Activated naive CD4-positive, alpha-beta T cell treated with anti-CD3 and anti-CD28 coated beads, Interleukin-2, amount 10 ng/mL, durations not matched to agents 7 days and 5 days (primary cell): ENCODE measurements at regions not wholly inside any gene's neighbourhood (a gene's known extent, or its start where the extent isn't known, plus 50 kb on each side); places are given as distances from the start of the nearest gene placed in this dataset.

Source experiments
- CTCF ChIA-PET: fragments of 350-600 bp; sonication (Branson Sonifier 250); formaldehyde crosslinking; loops from one replicate; lab custom pipeline; 2021; ENCODE audit warnings: antibody characterized with exemption; lab: Charles Lee
- DNase-seq: peaks from one replicate; pipeline ENCODE4 v3.0.0-alpha.2; 2020
- H3K27ac Mint-ChIP-seq: one replicate; pipeline ENCODE4 v1.8.0; 2021; ENCODE audit warnings: mild to moderate bottlenecking, moderate library complexity, mixed read lengths
- H3K27me3 Mint-ChIP-seq: one replicate; pipeline ENCODE4 v1.8.0; 2021; ENCODE audit warnings: mild to moderate bottlenecking, mixed read lengths
- H3K36me3 Mint-ChIP-seq: one replicate; pipeline ENCODE4 v1.8.0; 2021; ENCODE audit warnings: mixed read lengths
- H3K4me1 Mint-ChIP-seq: one replicate; pipeline ENCODE4 v1.8.0; 2021; ENCODE audit warnings: mixed read lengths
- H3K4me3 Mint-ChIP-seq: one replicate; pipeline ENCODE4 v1.8.0; 2021; ENCODE audit warnings: mild to moderate bottlenecking, moderate library complexity, mixed read lengths
- H3K9me3 Mint-ChIP-seq: one replicate; pipeline ENCODE4 v1.8.0; 2021; ENCODE audit warnings: mixed read lengths

- CTCF ChIA-PET: no interaction called here
- no peak overlapping the region for H3K27ac Mint-ChIP-seq
- no peaks in the 10 kb centered on the region for H3K36me3 Mint-ChIP-seq
- H3K4me1 Mint-ChIP-seq: no peaks in the 10 kb centered on the region
- no peaks in the 10 kb centered on the region for H3K9me3 Mint-ChIP-seq
- no peak overlapping the region for H3K4me3 Mint-ChIP-seq
- no peak for DNase-seq
- no peaks in the 10 kb centered on the region for H3K27me3 Mint-ChIP-seq
These were observed 231.2 kb upstream of the DCN start for GRCh38 chr12:91413581-91414546.

- H3K4me1 Mint-ChIP-seq: no peaks in the 10 kb centered on the region
- no peaks in the 10 kb centered on the region for H3K36me3 Mint-ChIP-seq
- no peak overlapping the region for H3K4me3 Mint-ChIP-seq
- DNase-seq: no peak
- H3K9me3 Mint-ChIP-seq: no peaks in the 10 kb centered on the region
- no peaks in the 10 kb centered on the region for H3K27me3 Mint-ChIP-seq
- CTCF ChIA-PET: interaction anchor here (0.9 kb wide), 1 partner anchor 25 kb away, joined by 4 read pairs; no protein-coding TSS in a partner anchor
- no peak overlapping the region for H3K27ac Mint-ChIP-seq
These were observed 224.3 kb upstream of the DCN start for GRCh38 chr12:91406920-91407341.

GRCh38 chr12:91404441-91404840, 221.8 kb upstream of the DCN start:
- DNase-seq: no peak
- no peak overlapping the region for H3K27ac Mint-ChIP-seq
- no peaks in the 10 kb centered on the region for H3K27me3 Mint-ChIP-seq
- H3K4me1 Mint-ChIP-seq: no peaks in the 10 kb centered on the region
- no peaks in the 10 kb centered on the region for H3K9me3 Mint-ChIP-seq
- CTCF ChIA-PET: no interaction called here
- no peak overlapping the region for H3K4me3 Mint-ChIP-seq
- H3K36me3 Mint-ChIP-seq: no peaks in the 10 kb centered on the region

GRCh38 chr12:91401190-91401589, 218.6 kb upstream of the DCN start:
- CTCF ChIA-PET: no interaction called here
- Mint-ChIP-seq H3K4me1 (no peaks in the 10 kb centered on the region), H3K36me3 (no peaks in the 10 kb centered on the region), H3K9me3 (no peaks in the 10 kb centered on the region), H3K4me3 (no peak overlapping the region), H3K27me3 (no peaks in the 10 kb centered on the region), H3K27ac (no peak overlapping the region)
- no peak for DNase-seq

GRCh38 chr12:91400271-91400670, 217.7 kb upstream of the DCN start:
- Mint-ChIP-seq H3K36me3 (no peaks in the 10 kb centered on the region), H3K27me3 (no peaks in the 10 kb centered on the region), H3K4me1 (no peaks in the 10 kb centered on the region), H3K27ac (no peak overlapping the region), H3K9me3 (peaks cover 2% of the 10 kb centered on the region), H3K4me3 (no peak overlapping the region)
- DNase-seq: no peak
- CTCF ChIA-PET: no interaction called here

- Mint-ChIP-seq H3K27me3 (no peaks in the 10 kb centered on the region), H3K4me1 (no peaks in the 10 kb centered on the region), H3K9me3 (peaks cover 3% of the 10 kb centered on the region), H3K36me3 (no peaks in the 10 kb centered on the region), H3K27ac (no peak overlapping the region), H3K4me3 (no peak overlapping the region)
- no peak for DNase-seq
- CTCF ChIA-PET: interaction anchor here (1.1 kb wide), 1 partner anchor 15 kb away, joined by 3 read pairs; no protein-coding TSS in a partner anchor
These were observed 215.4 kb upstream of the DCN start for GRCh38 chr12:91397866-91398532.

GRCh38 chr12:91396293-91396692, 213.7 kb upstream of the DCN start:
- Mint-ChIP-seq H3K4me1 (no peaks in the 10 kb centered on the region), H3K36me3 (no peaks in the 10 kb centered on the region), H3K27ac (no peak overlapping the region), H3K4me3 (no peak overlapping the region), H3K9me3 (peaks cover 3% of the 10 kb centered on the region), H3K27me3 (peaks cover 3% of the 10 kb centered on the region)
- CTCF ChIA-PET: interaction anchor here (1.4 kb wide), 1 partner anchor 14 kb away, joined by 5 read pairs; no protein-coding TSS in a partner anchor
- no peak for DNase-seq

- Mint-ChIP-seq H3K4me3 (no peak overlapping the region), H3K9me3 (peaks cover 3% of the 10 kb centered on the region), H3K27ac (no peak overlapping the region), H3K4me1 (no peaks in the 10 kb centered on the region), H3K36me3 (no peaks in the 10 kb centered on the region), H3K27me3 (peaks cover 3% of the 10 kb centered on the region)
- DNase-seq: no peak
- CTCF ChIA-PET: interaction anchor here (1.4 kb wide), 1 partner anchor 13 kb away, joined by 5 read pairs; no protein-coding TSS in a partner anchor
These were observed 213.1 kb upstream of the DCN start for GRCh38 chr12:91395628-91396135.

- DNase-seq: no peak
- Mint-ChIP-seq H3K27ac (no peak overlapping the region), H3K4me1 (no peaks in the 10 kb centered on the region), H3K4me3 (no peak overlapping the region), H3K27me3 (peaks cover 3% of the 10 kb centered on the region), H3K36me3 (no peaks in the 10 kb centered on the region), H3K9me3 (peaks cover 3% of the 10 kb centered on the region)
- CTCF ChIA-PET: interaction anchor here (0.9 kb wide), 1 partner anchor 13 kb away, joined by 3 read pairs; no protein-coding TSS in a partner anchor
These were observed 212.3 kb upstream of the DCN start for GRCh38 chr12:91394903-91395302.

- peaks cover 10% of the 10 kb centered on the region for H3K27me3 Mint-ChIP-seq
- H3K4me1 Mint-ChIP-seq: no peaks in the 10 kb centered on the region
- H3K36me3 Mint-ChIP-seq: no peaks in the 10 kb centered on the region
- no peak overlapping the region for H3K4me3 Mint-ChIP-seq
- H3K27ac Mint-ChIP-seq: no peak overlapping the region
- no peaks in the 10 kb centered on the region for H3K9me3 Mint-ChIP-seq
- no peak for DNase-seq
- CTCF ChIA-PET: interaction anchor here (0.8 kb wide), 1 partner anchor 22 kb away, joined by 3 read pairs; no protein-coding TSS in a partner anchor
These were observed 206.0 kb upstream of the DCN start for GRCh38 chr12:91388573-91388972.

GRCh38 chr12:91387461-91388134, 205.0 kb upstream of the DCN start:
- DNase-seq: no peak

GRCh38 chr12:91384806-91385205, 202.2 kb upstream of the DCN start:
- Mint-ChIP-seq H3K4me1 (peaks cover 12% of the 10 kb centered on the region), H3K4me3 (no peak overlapping the region), H3K27me3 (peaks cover 7% of the 10 kb centered on the region), H3K9me3 (no peaks in the 10 kb centered on the region), H3K27ac (no peak overlapping the region), H3K36me3 (no peaks in the 10 kb centered on the region)
- no peak for DNase-seq
- CTCF ChIA-PET: interaction anchor here (0.7 kb wide), 1 partner anchor 1186 kb away, joined by 3 read pairs; no protein-coding TSS in a partner anchor

More at GRCh38 chr12:91387461-91388134, 205.0 kb upstream of the DCN start:
- no peaks in the 10 kb centered on the region for H3K4me1 Mint-ChIP-seq
- H3K9me3 Mint-ChIP-seq: no peaks in the 10 kb centered on the region
- H3K27ac Mint-ChIP-seq: no peak overlapping the region
- H3K36me3 Mint-ChIP-seq: no peaks in the 10 kb centered on the region
- CTCF ChIA-PET: interaction anchor here (0.8 to 1.5 kb wide), 2 partner anchors 23 to 1183 kb away, joined by 3 read pairs; no protein-coding TSS in a partner anchor
- no peak overlapping the region for H3K4me3 Mint-ChIP-seq
- peaks cover 8% of the 10 kb centered on the region for H3K27me3 Mint-ChIP-seq

- no peak for DNase-seq
- H3K4me1 Mint-ChIP-seq: peaks cover 12% of the 10 kb centered on the region
- CTCF ChIA-PET: interaction anchor here (0.7 to 3.3 kb wide), 2 partner anchors 1186 to 1265 kb away, joined by 3 to 25 read pairs; no protein-coding TSS in a partner anchor
These were observed 201.7 kb upstream of the DCN start for GRCh38 chr12:91384366-91384765.

More at GRCh38 chr12:91384366-91384765, 201.7 kb upstream of the DCN start:
- H3K9me3 Mint-ChIP-seq: no peaks in the 10 kb centered on the region
- no peaks in the 10 kb centered on the region for H3K36me3 Mint-ChIP-seq
- no peak overlapping the region for H3K27ac Mint-ChIP-seq
- peaks cover 7% of the 10 kb centered on the region for H3K27me3 Mint-ChIP-seq
- no peak overlapping the region for H3K4me3 Mint-ChIP-seq
